HepG2 (cell line): ENCODE measurements at regions not wholly inside any gene's neighbourhood (a gene's known extent, or its start where the extent isn't known, plus 50 kb on each side); places are given as distances from the start of the nearest gene placed in this dataset.
A peak's percentile ranks its signal among the peaks of the same experiment; 100 is the strongest.

Experiments
- AGO1 ChIP-seq: fragments of 200-400 bp; formaldehyde crosslinking; IDR thresholded peaks from 2 replicates; pipeline ENCODE4 v1.6.1; 2017; ENCODE audit warnings: mild to moderate bottlenecking, low read depth, low read length, moderate library complexity; ENCODE audit not compliant: poor library complexity, severe bottlenecking
- AHR ChIP-seq: IDR thresholded peaks from 2 replicates; pipeline ENCODE4 v1.6.1; 2018; ENCODE audit warnings: missing genetic modification reagents, missing compliant biosample characterization
- AKAP8 ChIP-seq: sonication (generic); formaldehyde crosslinking; IDR thresholded peaks from 2 replicates; pipeline ENCODE4 v1.5.1; 2020; ENCODE audit warnings: mild to moderate bottlenecking, missing genetic modification reagents
- ATF6 ChIP-seq: sonication (generic); formaldehyde crosslinking; conservative IDR thresholded peaks from 2 replicates; pipeline ENCODE4 v1.4.0; 2020; ENCODE audit warnings: missing genetic modification reagents
- BCL6 ChIP-seq: IDR thresholded peaks from 2 replicates; pipeline ENCODE4 v1.6.1; 2016; ENCODE audit warnings: missing genetic modification reagents, missing compliant biosample characterization
- ETS1 ChIP-seq: sonication (generic); formaldehyde crosslinking; IDR thresholded peaks from 2 replicates; pipeline ENCODE4 v1.4.0; 2020; ENCODE audit warnings: missing genetic modification reagents
- FOXM1 ChIP-seq: sonication (generic); formaldehyde crosslinking; IDR thresholded peaks from 2 replicates; pipeline ENCODE4 v1.5.0; 2020; ENCODE audit warnings: missing genetic modification reagents
- GABPA ChIP-seq, 2 experiments: IDR thresholded peaks; 2 replicates each; pipeline ENCODE4 v1.6.1; 2011 to 2016; ENCODE audit warnings: low read depth in 2 of 2, low read length in 1 of 2, missing biosample characterization in 1 of 2, missing genetic modification characterization in 1 of 2
- GABPB1 ChIP-seq: IDR thresholded peaks from 2 replicates; pipeline ENCODE4 v1.6.1; 2016; ENCODE audit warnings: mild to moderate bottlenecking, missing genetic modification reagents, moderate library complexity, missing compliant biosample characterization
- HNF4A ChIP-seq: sonication (generic); formaldehyde crosslinking; IDR thresholded peaks from 2 replicates; pipeline ENCODE4 v1.4.0; 2020; ENCODE audit warnings: missing genetic modification reagents
- KAT8 ChIP-seq: IDR thresholded peaks from 2 replicates; pipeline ENCODE4 v1.6.1; 2016; ENCODE audit warnings: missing genetic modification reagents, missing compliant biosample characterization
- LBX2 ChIP-seq: sonication (generic); formaldehyde crosslinking; IDR thresholded peaks from 2 replicates; pipeline ENCODE4 v1.5.0; 2020; ENCODE audit warnings: missing genetic modification reagents, mild to moderate bottlenecking, borderline replicate concordance
- MLLT10 ChIP-seq: sonication (generic); formaldehyde crosslinking; IDR thresholded peaks from 2 replicates; pipeline ENCODE4 v1.4.0; 2020; ENCODE audit warnings: missing genetic modification reagents
- MTA3 ChIP-seq: sonication (generic); formaldehyde crosslinking; IDR thresholded peaks from 2 replicates; pipeline ENCODE4 v1.4.0; 2020; ENCODE audit warnings: missing genetic modification reagents
- NFE2L2 ChIP-seq: fragments of 150-350 bp; IDR thresholded peaks from 2 replicates; pipeline ENCODE4 v1.6.1; 2014; ENCODE audit warnings: low read length
- PRDM4 ChIP-seq: sonication (generic); formaldehyde crosslinking; IDR thresholded peaks from 2 replicates; pipeline ENCODE4 v1.9.0; 2021; ENCODE audit warnings: missing genetic modification reagents, borderline replicate concordance
- RARA ChIP-seq: IDR thresholded peaks from 2 replicates; pipeline ENCODE4 v1.6.1; 2016; ENCODE audit warnings: missing genetic modification reagents, missing compliant biosample characterization
- THAP7 ChIP-seq: sonication (generic); formaldehyde crosslinking; IDR thresholded peaks from 2 replicates; pipeline ENCODE4 v1.8.1; 2023; ENCODE audit warnings: mild to moderate bottlenecking, missing genetic modification reagents
- ZBTB2 ChIP-seq: sonication (generic); formaldehyde crosslinking; IDR thresholded peaks from 2 replicates; pipeline ENCODE4 v1.8.0; 2022; ENCODE audit warnings: low read depth, missing genetic modification reagents
- ZKSCAN8 ChIP-seq: IDR thresholded peaks from 2 replicates; pipeline ENCODE4 v1.6.1; 2016; ENCODE audit warnings: borderline replicate concordance, missing genetic modification reagents, missing compliant biosample characterization
- ZNF546 ChIP-seq: sonication (generic); formaldehyde crosslinking; conservative IDR thresholded peaks from 2 replicates; pipeline ENCODE4 v1.8.1; 2023; ENCODE audit warnings: mild to moderate bottlenecking, missing genetic modification reagents

GRCh38 chr1:93753791-93754763 lies 72.4 kb upstream of the BCAR3 start (continued):
- TF ChIP-seq ZBTB2 (CRISPR knock-in tag) = no peak
- no peak for TF ChIP-seq PRDM4 (CRISPR knock-in tag)
- TF ChIP-seq BCL6 (CRISPR knock-in tag) = peak; percentile 45; the same call in 1 of the 2 replicates
- peak; percentile 12; the same call in 1 of the 2 replicates for TF ChIP-seq HNF4A
- TF ChIP-seq FOXM1 = no peak
- TF ChIP-seq MTA3 (CRISPR knock-in tag) = no peak
- no peak for TF ChIP-seq AHR
- no peak for TF ChIP-seq AGO1
- TF ChIP-seq GABPB1 (CRISPR knock-in tag) = no peak
- no peak for TF ChIP-seq LBX2 (CRISPR knock-in tag)
- TF ChIP-seq ZNF546 (CRISPR knock-in tag) = no peak
- no peak for TF ChIP-seq NFE2L2
- TF ChIP-seq GABPA (IDR thresholded peaks at IDR 0.05; ENCODE audit: low read depth, low read length) = no peak
- no peak for TF ChIP-seq GABPA (CRISPR knock-in tag; IDR thresholded peaks at IDR 0.05; ENCODE audit: low read depth)
- peak; percentile 60 for TF ChIP-seq RARA (CRISPR knock-in tag)
- TF ChIP-seq ZKSCAN8 (CRISPR knock-in tag) = peak; percentile 34; the same call in 1 of the 2 replicates
- no peak for TF ChIP-seq THAP7 (CRISPR knock-in tag)
- TF ChIP-seq ATF6 (CRISPR knock-in tag) = no peak
- TF ChIP-seq ETS1 (CRISPR knock-in tag) = no peak
- TF ChIP-seq AKAP8 (CRISPR knock-in tag) = no peak
- peak; percentile 31; the same call in 1 of the 2 replicates for TF ChIP-seq KAT8
- TF ChIP-seq MLLT10 = no peak
